ENCODE measurements at regions not wholly inside any gene's neighbourhood (a gene's known extent, or its start where the extent isn't known, plus 50 kb on each side); places are given as distances from the start of the nearest gene placed in this dataset.
A peak's percentile ranks its signal among the peaks of the same experiment; 100 is the strongest.

GRCh38 chr4:54806351-54806750 lies 148.6 kb downstream of the KIT start:
- H3K9me3 ChIP-seq, result peaks cover 21% of the 10 kb centered on the region
- H3K4me3 ChIP-seq, result no peak overlapping the region
- no peaks in the 10 kb centered on the region for H3K27me3 ChIP-seq
- peaks cover 16% of the 10 kb centered on the region for H3K4me1 ChIP-seq
- H3K9ac ChIP-seq, result no peak overlapping the region
- no peak overlapping the region for H3K4me2 ChIP-seq
- H3K27ac ChIP-seq, result no peak overlapping the region
- TF ChIP-seq Cebpa-rat (IDR thresholded peaks at IDR 0.05), result no peak
- no peaks in the 10 kb centered on the region for H3K36me3 ChIP-seq
- no peaks in the 10 kb centered on the region for H4K20me1 ChIP-seq

- TF ChIP-seq Cebpa-rat (IDR thresholded peaks at IDR 0.05), result no peak
- Histone ChIP-seq H3K9ac (no peak overlapping the region), H3K27ac (no peak overlapping the region), H3K4me1 (peaks cover 24% of the 10 kb centered on the region), H3K4me3 (no peak overlapping the region), H3K36me3 (no peaks in the 10 kb centered on the region), H3K4me2 (peak overlapping the region; percentile 80), H3K9me3 (peaks cover 22% of the 10 kb centered on the region), H4K20me1 (no peaks in the 10 kb centered on the region), H3K27me3 (no peaks in the 10 kb centered on the region)
Observed at GRCh38 chr4:54802336-54802735, 144.6 kb downstream of the KIT start.

DNA sequence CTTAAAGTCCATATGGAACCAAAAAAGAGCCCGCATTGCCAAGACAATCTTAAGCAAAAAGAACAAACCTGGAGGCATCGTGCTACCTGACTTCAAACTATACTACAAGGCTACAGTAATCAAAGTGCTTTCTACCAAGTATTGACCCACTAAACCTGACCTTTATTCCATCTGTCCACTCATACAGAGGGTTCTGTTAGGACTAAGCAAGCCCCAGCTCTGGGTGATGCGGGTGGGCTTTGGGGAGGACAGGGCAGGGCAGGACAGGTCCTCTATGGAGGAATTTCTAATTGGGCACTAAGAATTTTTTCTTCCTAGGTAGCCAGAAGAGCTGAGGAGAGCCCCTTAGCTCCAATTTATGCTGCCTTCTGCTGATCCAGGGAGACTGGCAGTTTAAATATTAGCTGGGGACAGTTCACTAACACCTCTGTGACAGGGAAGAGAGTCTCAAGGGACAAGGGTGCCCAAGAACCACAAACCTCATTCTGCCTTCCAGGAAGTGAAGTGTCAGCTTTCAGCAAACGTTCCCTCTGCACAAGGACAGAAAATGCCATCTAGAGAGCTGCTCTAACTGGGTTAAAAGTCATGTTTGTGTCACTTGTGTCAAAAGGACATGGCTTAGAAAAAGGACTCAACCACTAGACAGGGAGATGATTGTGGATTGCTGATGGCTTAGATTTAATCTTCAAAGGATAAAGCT lies 143.2 kb downstream of the KIT start:
- no peak overlapping the region; the same call in 1 of the 2 replicates for H3K4me3 ChIP-seq

DNA sequence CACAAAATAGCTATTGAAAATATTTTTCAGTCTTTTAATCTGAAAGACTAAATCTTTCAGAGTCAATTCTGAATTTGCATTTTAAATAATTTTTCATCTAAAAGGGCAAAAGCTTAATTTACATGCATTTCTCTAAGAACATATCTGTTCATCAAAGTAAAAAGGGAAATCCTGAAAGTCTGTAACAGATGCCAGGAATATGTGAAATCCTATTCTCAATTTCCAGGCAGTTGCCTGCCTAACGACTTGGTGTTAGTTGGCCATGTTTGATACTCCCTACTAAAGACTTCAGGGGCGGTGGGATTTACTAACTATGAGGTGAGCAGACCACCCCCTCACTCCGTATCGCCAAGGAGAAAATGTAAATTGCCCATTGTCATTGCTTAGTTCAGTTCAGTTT lies 136.8 kb downstream of the KIT start:
- no peak overlapping the region for H3K27ac ChIP-seq
- H3K4me3 ChIP-seq, result no peak overlapping the region
- H3K9me3 ChIP-seq, result 0 out of 2 replicates have a peak, but pooled peaks cover 5% of the 10 kb centered on the region
- H3K36me3 ChIP-seq, result no peaks in the 10 kb centered on the region
- H3K4me1 ChIP-seq, result peaks cover 26% of the 10 kb centered on the region
- no peak for TF ChIP-seq Cebpa-rat (IDR thresholded peaks at IDR 0.05)
- no peaks in the 10 kb centered on the region for H3K27me3 ChIP-seq
- H3K4me2 ChIP-seq, result peak overlapping the region; percentile 21; the same call in 1 of the 2 replicates
- no peak overlapping the region for H3K9ac ChIP-seq
- H4K20me1 ChIP-seq, result no peaks in the 10 kb centered on the region

More for the DNA sequence above, 143.2 kb downstream of the KIT start:
- H4K20me1 ChIP-seq, result no peaks in the 10 kb centered on the region
- peak overlapping the region; percentile 80 for H3K4me2 ChIP-seq
- no peaks in the 10 kb centered on the region for H3K27me3 ChIP-seq
- H3K27ac ChIP-seq, result no peak overlapping the region
- no peaks in the 10 kb centered on the region for H3K36me3 ChIP-seq
- H3K4me1 ChIP-seq, result peaks cover 24% of the 10 kb centered on the region
- TF ChIP-seq Cebpa-rat (IDR thresholded peaks at IDR 0.05), result no peak
- 0 out of 2 replicates have a peak, but pooled peaks cover 11% of the 10 kb centered on the region for H3K9me3 ChIP-seq
- no peak overlapping the region; the same call in 1 of the 2 replicates for H3K9ac ChIP-seq

GRCh38 chr4:54793856-54794422 lies 136.2 kb downstream of the KIT start:
- peak overlapping the region; percentile 21 for H3K4me2 ChIP-seq
- H3K4me3 ChIP-seq, result no peak overlapping the region
- TF ChIP-seq Cebpa-rat (IDR thresholded peaks at IDR 0.05), result no peak
- no peaks in the 10 kb centered on the region for H4K20me1 ChIP-seq
- H3K36me3 ChIP-seq, result no peaks in the 10 kb centered on the region
- H3K27ac ChIP-seq, result no peak overlapping the region
- H3K4me1 ChIP-seq, result peaks cover 26% of the 10 kb centered on the region
- no peaks in the 10 kb centered on the region for H3K27me3 ChIP-seq
- H3K9me3 ChIP-seq, result 0 out of 2 replicates have a peak, but pooled peaks cover 2% of the 10 kb centered on the region
- H3K9ac ChIP-seq, result no peak overlapping the region
